Loucy (cell line): ENCODE measurements at regions not wholly inside any gene's neighbourhood (a gene's known extent, or its start where the extent isn't known, plus 50 kb on each side); places are given as distances from the start of the nearest gene placed in this dataset.
A peak's percentile ranks its signal among the peaks of the same experiment; 100 is the strongest.

ENCODE experiments used
- H2AFZ ChIP-seq: fragments of 200-600 bp; sonication (generic); 2 replicates; pipeline ENCODE4 v1.6.0; 2016; ENCODE audit warnings: antibody characterized with exemption, mild to moderate bottlenecking, low read length, moderate library complexity
- H3F3A ChIP-seq: fragments of 200-600 bp; 2 replicates; pipeline ENCODE4 v1.6.0; 2016; ENCODE audit warnings: antibody characterized with exemption, low read depth, mild to moderate bottlenecking
- H3K27me3 ChIP-seq: fragments of 200-600 bp; sonication (generic); 2 replicates; pipeline ENCODE4 v1.6.1; 2014; ENCODE audit warnings: low read length, mild to moderate bottlenecking; ENCODE audit not compliant: insufficient read depth, poor library complexity, severe bottlenecking
- H3K36me3 ChIP-seq: fragments of 200-600 bp; sonication (generic); 2 replicates; pipeline ENCODE4 v1.6.1; 2016; ENCODE audit warnings: low read length; ENCODE audit not compliant: insufficient read depth
- H3K4me1 ChIP-seq: fragments of 200-600 bp; sonication (generic); 2 replicates; pipeline ENCODE4 v1.5.1; 2014; ENCODE audit warnings: low read length, mild to moderate bottlenecking; ENCODE audit not compliant: insufficient read depth, poor library complexity, severe bottlenecking
- H3K4me2 ChIP-seq: fragments of 200-600 bp; sonication (generic); 2 replicates; pipeline ENCODE4 v1.6.0; 2014; ENCODE audit warnings: antibody characterized with exemption, low read length, low read depth, mild to moderate bottlenecking; ENCODE audit not compliant: poor library complexity, severe bottlenecking
- H3K4me3 ChIP-seq: fragments of 200-600 bp; sonication (generic); 2 replicates; pipeline ENCODE4 v1.5.1; 2014; ENCODE audit warnings: low read length, mild to moderate bottlenecking, mixed read lengths; ENCODE audit not compliant: poor library complexity, severe bottlenecking
- H3K79me2 ChIP-seq: fragments of 200-600 bp; sonication (generic); 2 replicates; pipeline ENCODE4 v1.6.1; 2014; ENCODE audit warnings: low read length; ENCODE audit not compliant: insufficient read depth
- H3K9ac ChIP-seq: fragments of 200-600 bp; sonication (generic); 2 replicates; pipeline ENCODE4 v1.6.0; 2014; ENCODE audit warnings: mild to moderate bottlenecking, low read depth, low read length, moderate library complexity; ENCODE audit not compliant: poor library complexity, severe bottlenecking
- H3K9me2 ChIP-seq: fragments of 200-600 bp; sonication (generic); replicated peaks from 2 replicates; pipeline ENCODE4 v1.6.1; 2016; ENCODE audit warnings: low read depth, low read length, mixed read lengths
- H3K9me3 ChIP-seq: fragments of 200-600 bp; sonication (generic); 2 replicates; pipeline ENCODE4 v1.6.1; 2014; ENCODE audit warnings: mild to moderate bottlenecking, antibody characterized with exemption, low read length, low read depth; ENCODE audit not compliant: insufficient read depth
- H4K20me1 ChIP-seq: fragments of 200-600 bp; sonication (generic); 2 replicates; pipeline ENCODE4 v1.6.0; 2014; ENCODE audit warnings: antibody characterized with exemption, low read length, mild to moderate bottlenecking; ENCODE audit not compliant: insufficient read depth, poor library complexity, severe bottlenecking
- EZH2phosphoT487 ChIP-seq: fragments of 200-600 bp; IDR thresholded peaks from 2 replicates; pipeline ENCODE4 v1.6.1; 2018; ENCODE audit warnings: antibody characterized with exemption, mild to moderate bottlenecking, moderate library complexity, borderline replicate concordance
- TF ChIP-seq, protein P1 (sequence below): fragments of 200-600 bp; sonication (generic); conservative IDR thresholded peaks from 2 replicates; pipeline ENCODE4 v1.5.1; 2014; ENCODE audit warnings: mild to moderate bottlenecking, antibody characterized with exemption, low read length

GRCh38 chr21:20086508-20086907 is 911.7 kb upstream of the NCAM2 start:
- H3K9me3 ChIP-seq, result no peaks in the 10 kb centered on the region

GRCh38 chr21:20106368-20106767 is 891.8 kb upstream of the NCAM2 start:
- Histone ChIP-seq H3F3A (no peaks in the 10 kb centered on the region), H3K9me2 (no peaks in the 10 kb centered on the region), H3K4me3 (no peak overlapping the region), H4K20me1 (no peaks in the 10 kb centered on the region), H3K9ac (no peak overlapping the region), H3K4me2 (no peak overlapping the region), H2AFZ (no peak overlapping the region), H3K4me1 (no peaks in the 10 kb centered on the region), H3K79me2 (no peaks in the 10 kb centered on the region), H3K36me3 (no peaks in the 10 kb centered on the region), H3K27me3 (no peaks in the 10 kb centered on the region), H3K9me3 (no peaks in the 10 kb centered on the region)
- TF ChIP-seq, protein P1, sequence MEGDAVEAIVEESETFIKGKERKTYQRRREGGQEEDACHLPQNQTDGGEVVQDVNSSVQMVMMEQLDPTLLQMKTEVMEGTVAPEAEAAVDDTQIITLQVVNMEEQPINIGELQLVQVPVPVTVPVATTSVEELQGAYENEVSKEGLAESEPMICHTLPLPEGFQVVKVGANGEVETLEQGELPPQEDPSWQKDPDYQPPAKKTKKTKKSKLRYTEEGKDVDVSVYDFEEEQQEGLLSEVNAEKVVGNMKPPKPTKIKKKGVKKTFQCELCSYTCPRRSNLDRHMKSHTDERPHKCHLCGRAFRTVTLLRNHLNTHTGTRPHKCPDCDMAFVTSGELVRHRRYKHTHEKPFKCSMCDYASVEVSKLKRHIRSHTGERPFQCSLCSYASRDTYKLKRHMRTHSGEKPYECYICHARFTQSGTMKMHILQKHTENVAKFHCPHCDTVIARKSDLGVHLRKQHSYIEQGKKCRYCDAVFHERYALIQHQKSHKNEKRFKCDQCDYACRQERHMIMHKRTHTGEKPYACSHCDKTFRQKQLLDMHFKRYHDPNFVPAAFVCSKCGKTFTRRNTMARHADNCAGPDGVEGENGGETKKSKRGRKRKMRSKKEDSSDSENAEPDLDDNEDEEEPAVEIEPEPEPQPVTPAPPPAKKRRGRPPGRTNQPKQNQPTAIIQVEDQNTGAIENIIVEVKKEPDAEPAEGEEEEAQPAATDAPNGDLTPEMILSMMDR, result no peak
- no peak for TF ChIP-seq EZH2phosphoT487

More at GRCh38 chr21:20086508-20086907, 911.7 kb upstream of the NCAM2 start:
- Histone ChIP-seq H3K79me2 (no peaks in the 10 kb centered on the region), H3F3A (no peaks in the 10 kb centered on the region), H3K9me2 (no peaks in the 10 kb centered on the region), H3K27me3 (no peaks in the 10 kb centered on the region), H4K20me1 (no peaks in the 10 kb centered on the region), H3K4me1 (no peaks in the 10 kb centered on the region), H3K4me3 (no peak overlapping the region), H3K9ac (no peak overlapping the region), H2AFZ (no peak overlapping the region), H3K4me2 (no peak overlapping the region), H3K36me3 (no peaks in the 10 kb centered on the region)
- TF ChIP-seq EZH2phosphoT487, result no peak
- TF ChIP-seq, protein P1, result no peak

- no peaks in the 10 kb centered on the region for H3K4me1 ChIP-seq
- H3K4me3 ChIP-seq, result no peak overlapping the region
- no peaks in the 10 kb centered on the region for H3K36me3 ChIP-seq
- H3K9ac ChIP-seq, result no peak overlapping the region
- H3F3A ChIP-seq, result no peaks in the 10 kb centered on the region
- H3K9me3 ChIP-seq, result no peaks in the 10 kb centered on the region
- H3K4me2 ChIP-seq, result peak overlapping the region; percentile 7
- TF ChIP-seq, protein P1, result no peak
- no peak for TF ChIP-seq EZH2phosphoT487
- H3K27me3 ChIP-seq, result no peaks in the 10 kb centered on the region
- H3K9me2 ChIP-seq, result no peaks in the 10 kb centered on the region
- no peaks in the 10 kb centered on the region for H3K79me2 ChIP-seq
- H4K20me1 ChIP-seq, result no peaks in the 10 kb centered on the region
- 0 out of 2 replicates have a peak overlapping the region, but pooled peaks have one; percentile 36 for H2AFZ ChIP-seq
These were observed 890.2 kb upstream of the NCAM2 start for GRCh38 chr21:20108016-20108415.
